ENCODE measurements at regions not wholly inside any gene's neighbourhood (a gene's known extent, or its start where the extent isn't known, plus 50 kb on each side); places are given as distances from the start of the nearest gene placed in this dataset.

DNA sequence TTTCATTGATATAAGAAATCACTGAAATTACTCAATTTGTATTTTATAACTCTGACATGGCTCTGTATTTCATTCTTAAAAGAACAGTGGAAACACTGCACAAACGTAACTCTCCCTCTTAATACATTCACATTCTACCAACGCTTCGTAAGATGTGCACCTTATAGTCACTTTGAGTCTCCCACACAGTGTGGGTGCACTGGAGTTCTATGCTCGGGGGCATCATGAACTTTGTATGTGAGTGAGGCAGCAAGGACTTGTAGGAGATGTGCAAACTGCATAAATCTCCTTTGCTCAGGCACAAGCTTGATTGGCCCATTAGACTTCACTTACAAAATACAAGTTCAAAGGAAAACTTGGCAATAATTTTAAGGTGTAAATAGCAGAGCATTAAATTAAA is 2385.0 kb upstream of the TENM3 start:
- H3K4me2 ChIP-seq (ENCODE audit: low read depth, low read length), result no peak overlapping the region
- dilution Hi-C loops (cut with HindIII; ENCODE audit: low sequenced_read_pairs, unreplicated experiment) (no loop called here), intact Hi-C loops (cut with micrococcal nuclease) (no loop called here), in situ Hi-C loops (cut with MboI; ENCODE audit: low sequenced_read_pairs) (no loop called here)
- no peak overlapping the region for H2AFZ ChIP-seq (replicated peaks; ENCODE audit: low read length, poor library complexity)
- TF ChIP-seq NFE2L2 (IDR thresholded peaks at IDR 0.05; ENCODE audit: low read depth, low read length) (no peak), CEBPB (IDR thresholded peaks at IDR 0.05; ENCODE audit: low read depth, low read length) (no peak), MXI1 (IDR thresholded peaks at IDR 0.05; ENCODE audit: borderline replicate concordance, low read depth, low read length) (no peak), CHD1 (IDR thresholded peaks at IDR 0.05; ENCODE audit: low read depth, low read length) (no peak), MAZ (IDR thresholded peaks at IDR 0.05; ENCODE audit: borderline replicate concordance, low read depth, low read length) (no peak), RFX5 (IDR thresholded peaks at IDR 0.05; ENCODE audit: low read depth, low read length) (no peak), RCOR1 (IDR thresholded peaks at IDR 0.05; ENCODE audit: insufficient replicate concordance, low read length) (no peak), BHLHE40 (IDR thresholded peaks at IDR 0.05; ENCODE audit: low read depth, low read length) (no peak), FOS (IDR thresholded peaks at IDR 0.05; ENCODE audit: low read depth, low read length) (no peak)
- TF ChIP-seq, protein P1, sequence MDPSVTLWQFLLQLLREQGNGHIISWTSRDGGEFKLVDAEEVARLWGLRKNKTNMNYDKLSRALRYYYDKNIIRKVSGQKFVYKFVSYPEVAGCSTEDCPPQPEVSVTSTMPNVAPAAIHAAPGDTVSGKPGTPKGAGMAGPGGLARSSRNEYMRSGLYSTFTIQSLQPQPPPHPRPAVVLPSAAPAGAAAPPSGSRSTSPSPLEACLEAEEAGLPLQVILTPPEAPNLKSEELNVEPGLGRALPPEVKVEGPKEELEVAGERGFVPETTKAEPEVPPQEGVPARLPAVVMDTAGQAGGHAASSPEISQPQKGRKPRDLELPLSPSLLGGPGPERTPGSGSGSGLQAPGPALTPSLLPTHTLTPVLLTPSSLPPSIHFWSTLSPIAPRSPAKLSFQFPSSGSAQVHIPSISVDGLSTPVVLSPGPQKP (IDR thresholded peaks at IDR 0.05; ENCODE audit: borderline replicate concordance, low read depth, low read length), result no peak
- ATAC-seq (ENCODE audit: low read depth), result no peak
- no peaks in the 10 kb centered on the region for H3K36me3 ChIP-seq (ENCODE audit: control insufficient read depth, insufficient read depth, low read length)
- no peak overlapping the region for H4K5ac ChIP-seq (ENCODE audit: low read depth, low read length)
- no peak overlapping the region for H2AK9ac ChIP-seq (replicated peaks; ENCODE audit: low read depth, low read length, poor library complexity)
- no peak overlapping the region for H3K9ac ChIP-seq (ENCODE audit: low read depth, low read length)
- no peak overlapping the region for H4K91ac ChIP-seq (ENCODE audit: insufficient read depth, low read depth, low read length)
- H3K4me1 ChIP-seq (ENCODE audit: control insufficient read depth, insufficient read depth, low read length), result no peaks in the 10 kb centered on the region
- ChIA-PET CTCF (no interaction called here), POLR2A (ENCODE audit: unreplicated experiment) (no interaction called here)
- no peak overlapping the region for H2BK120ac ChIP-seq (ENCODE audit: low read depth, low read length)
- H4K20me1 ChIP-seq (ENCODE audit: insufficient read depth, low read length), result no peaks in the 10 kb centered on the region
- no peak overlapping the region for H4K8ac ChIP-seq (ENCODE audit: low read depth in 2 of 2, low read length in 2 of 2)
- no peaks in the 10 kb centered on the region for H3K9me1 ChIP-seq (ENCODE audit: insufficient read depth, low read length)
- H3K4me3 ChIP-seq (ENCODE audit: insufficient read depth, low read depth, low read length), result no peak overlapping the region
- H2BK20ac ChIP-seq (ENCODE audit: low read depth, low read length), result no peak overlapping the region
- no peaks in the 10 kb centered on the region for H3K79me1 ChIP-seq (ENCODE audit: low read depth in 1 of 2, low read length in 2 of 2)
- no peak overlapping the region for H3K56ac ChIP-seq (ENCODE audit: extremely low read depth, insufficient read depth, low read length)
- no peak overlapping the region for H2BK5ac ChIP-seq (ENCODE audit: low read depth, low read length, poor library complexity, severe bottlenecking)
- no peak overlapping the region for H2AK5ac ChIP-seq (ENCODE audit: low read depth, low read length)
- no peaks in the 10 kb centered on the region for H3K9me3 ChIP-seq (ENCODE audit: control insufficient read depth, insufficient read depth, low read length)
- no CpG with 5 or more reads among the region's 4 CpGs for WGBS, 2 experiments (ENCODE audit: extremely low coverage in 2 of 2, insufficient read length in 1 of 2)
- no peak overlapping the region for H3K27ac ChIP-seq (ENCODE audit: insufficient read depth, low read length)
- no peaks in the 10 kb centered on the region for H3K27me3 ChIP-seq (ENCODE audit: control insufficient read depth, insufficient read depth, low read length)
- H3K14ac ChIP-seq (replicated peaks; ENCODE audit: low read depth, low read length), result no peak overlapping the region
- no peak overlapping the region for H2BK15ac ChIP-seq (ENCODE audit: low read depth, low read length)
- no peak overlapping the region for H3K18ac ChIP-seq (ENCODE audit: low read depth, low read length)
- H3K4ac ChIP-seq (ENCODE audit: low read depth, low read length), result no peak overlapping the region
- no peak overlapping the region for H3K23ac ChIP-seq (ENCODE audit: low read depth, low read length)
- BruUV-seq (replicated peaks), result no TSS peak
- DNase-seq, result no peak

Data from IMR-90 (cell line).